ENCODE measurements at regions not wholly inside any gene's neighbourhood (a gene's known extent, or its start where the extent isn't known, plus 50 kb on each side); places are given as distances from the start of the nearest gene placed in this dataset.
"Not testable (repeated sequence)": the region's sequence is repeated elsewhere in the genome, so short reads cannot be mapped to it uniquely, and the experiment has no call there.

GRCh38 chrX:3504916-3505315, 158.5 kb upstream of the MXRA5 start:
- FAIRE-seq, result no peak

GRCh38 chrX:3501833-3502535, 155.5 kb upstream of the MXRA5 start:
- no peak for FAIRE-seq

- FAIRE-seq, result not testable (repeated sequence)
These were observed 149.7 kb upstream of the MXRA5 start for GRCh38 chrX:3495836-3496769.

GRCh38 chrX:3493605-3494004, 147.2 kb upstream of the MXRA5 start:
- FAIRE-seq, result no peak

- FAIRE-seq, result no peak
These were observed 139.3 kb upstream of the MXRA5 start for GRCh38 chrX:3485727-3486126.

GRCh38 chrX:3479026-3479425, 132.6 kb upstream of the MXRA5 start:
- FAIRE-seq, result no peak

GRCh38 chrX:3476973-3477372, 130.5 kb upstream of the MXRA5 start:
- FAIRE-seq, result no peak

- not testable (repeated sequence) for FAIRE-seq
These were observed 123.8 kb upstream of the MXRA5 start for GRCh38 chrX:3470211-3470679.

GRCh38 chrX:3468031-3468430, 121.6 kb upstream of the MXRA5 start:
- FAIRE-seq, result no peak

GRCh38 chrX:3465017-3465416, 118.6 kb upstream of the MXRA5 start:
- FAIRE-seq, result no peak

GRCh38 chrX:3462166-3462508, 115.7 kb upstream of the MXRA5 start:
- FAIRE-seq, result no peak

- peak; percentile 85 for FAIRE-seq
These were observed 115.1 kb upstream of the MXRA5 start for GRCh38 chrX:3461397-3462165.

- no peak for FAIRE-seq
These were observed 109.3 kb upstream of the MXRA5 start for GRCh38 chrX:3455796-3456195.

GRCh38 chrX:3451571-3451970, 105.1 kb upstream of the MXRA5 start:
- no peak for FAIRE-seq

- FAIRE-seq, result no peak
These were observed 104.6 kb upstream of the MXRA5 start for GRCh38 chrX:3450881-3451570.

- no peak for FAIRE-seq
These were observed 102.8 kb upstream of the MXRA5 start for GRCh38 chrX:3449287-3449686.

GRCh38 chrX:3448563-3448962, 102.1 kb upstream of the MXRA5 start:
- FAIRE-seq, result no peak

- FAIRE-seq, result no peak
These were observed 99.5 kb upstream of the MXRA5 start for GRCh38 chrX:3445806-3446490.

GRCh38 chrX:3443184-3443583, 96.7 kb upstream of the MXRA5 start:
- no peak for FAIRE-seq

- no peak for FAIRE-seq
These were observed 96.2 kb upstream of the MXRA5 start for GRCh38 chrX:3442691-3443090.

GRCh38 chrX:3440981-3441380, 94.5 kb upstream of the MXRA5 start:
- FAIRE-seq, result no peak

- FAIRE-seq, result not testable (repeated sequence)
These were observed 89.5 kb upstream of the MXRA5 start for GRCh38 chrX:3435916-3436315.
